ENCODE measurements at regions not wholly inside any gene's neighbourhood (a gene's known extent, or its start where the extent isn't known, plus 50 kb on each side); places are given as distances from the start of the nearest gene placed in this dataset.
A peak's percentile ranks its signal among the peaks of the same experiment; 100 is the strongest.

- POLR2A ChIA-PET, result no interaction called here
- peaks cover 14% of the 10 kb centered on the region for H3K4me1 ChIP-seq (ENCODE audit: control insufficient read depth, insufficient read depth, low read length)
- TF ChIP-seq ZNF610 (tag by site-specific recombination; IDR thresholded peaks at IDR 0.05; ENCODE audit: borderline replicate concordance) (no peak), ZNF26 (tag by site-specific recombination; IDR thresholded peaks at IDR 0.05) (no peak), ZNF571 (tag by site-specific recombination; IDR thresholded peaks at IDR 0.05) (no peak), SP2 (tag by site-specific recombination; IDR thresholded peaks at IDR 0.05) (no peak), ZNF792 (tag by site-specific recombination; IDR thresholded peaks at IDR 0.05) (no peak), ZNF791 (tag by site-specific recombination; IDR thresholded peaks at IDR 0.05) (no peak), ZNF544 (tag by site-specific recombination; IDR thresholded peaks at IDR 0.05) (no peak), ZNF529 (tag by site-specific recombination; IDR thresholded peaks at IDR 0.05; ENCODE audit: insufficient replicate concordance) (no peak), SCRT2 (tag by site-specific recombination; IDR thresholded peaks at IDR 0.05) (peak; percentile 94), ZNF366 (tag by site-specific recombination; conservative IDR thresholded peaks at IDR 0.05) (no peak), ZNF280C (tag by site-specific recombination; IDR thresholded peaks at IDR 0.05) (no peak), ZNF501 (tag by site-specific recombination; IDR thresholded peaks at IDR 0.05) (no peak), ZNF133 (tag by site-specific recombination; IDR thresholded peaks at IDR 0.05) (no peak), ZNF426 (tag by site-specific recombination; IDR thresholded peaks at IDR 0.05) (no peak), ZNF513 (tag by site-specific recombination; IDR thresholded peaks at IDR 0.05) (no peak), ZNF600 (tag by site-specific recombination; IDR thresholded peaks at IDR 0.05) (no peak), INSM2 (tag by site-specific recombination; IDR thresholded peaks at IDR 0.05) (no peak), KLF17 (tag by site-specific recombination; IDR thresholded peaks at IDR 0.05) (0 out of 2 replicates have a peak, but pooled peaks have one; percentile 42), ZNF394 (tag by site-specific recombination; IDR thresholded peaks at IDR 0.05; ENCODE audit: borderline replicate concordance) (no peak), ZNF449 (tag by site-specific recombination; IDR thresholded peaks at IDR 0.05) (no peak), ZNF202 (tag by site-specific recombination; IDR thresholded peaks at IDR 0.05; ENCODE audit: borderline replicate concordance) (no peak), RBAK (tag by site-specific recombination; IDR thresholded peaks at IDR 0.05) (no peak), ZNF19 (tag by site-specific recombination; IDR thresholded peaks at IDR 0.05; ENCODE audit: low read depth) (no peak), ZNF530 (tag by site-specific recombination; IDR thresholded peaks at IDR 0.05; ENCODE audit: low read depth) (no peak), ZBTB11 (tag by site-specific recombination; conservative IDR thresholded peaks at IDR 0.05; ENCODE audit: low read depth) (no peak)
Observed at GRCh38 chr12:107330831-107331431, 237.6 kb upstream of the CRY1 start.

More at GRCh38 chr12:107330831-107331431, 237.6 kb upstream of the CRY1 start:
- H3K27ac ChIP-seq (ENCODE audit: extremely low read depth, low read depth, low read length), result no peak overlapping the region
- H3K4me3 ChIP-seq (ENCODE audit: low read depth, low read length), result no peak overlapping the region
- CTCF ChIA-PET, result interaction anchor here (1.1 kb wide), 1 partner anchor 73 kb away, joined by 6 read pairs; no protein-coding TSS in a partner anchor
- H3K9me3 ChIP-seq (ENCODE audit: control insufficient read depth, insufficient read depth, low read depth, low read length), result no peaks in the 10 kb centered on the region
- no peaks in the 10 kb centered on the region for H3K36me3 ChIP-seq (ENCODE audit: control insufficient read depth in 2 of 2, insufficient read depth in 1 of 2, low read length in 2 of 2)
